A204.1 (cell line): ENCODE measurements at regions not wholly inside any gene's neighbourhood (a gene's known extent, or its start where the extent isn't known, plus 50 kb on each side); places are given as distances from the start of the nearest gene placed in this dataset.
"Not testable (repeated sequence)": the region's sequence is repeated elsewhere in the genome, so short reads cannot be mapped to it uniquely, and the experiment has no call there.

Experiments
- FAIRE-seq: peaks from 2 replicates; lab custom pipeline; 2012; peaks lifted over from hg19 to GRCh38; lab: Jason Lieb, UNC

DNA sequence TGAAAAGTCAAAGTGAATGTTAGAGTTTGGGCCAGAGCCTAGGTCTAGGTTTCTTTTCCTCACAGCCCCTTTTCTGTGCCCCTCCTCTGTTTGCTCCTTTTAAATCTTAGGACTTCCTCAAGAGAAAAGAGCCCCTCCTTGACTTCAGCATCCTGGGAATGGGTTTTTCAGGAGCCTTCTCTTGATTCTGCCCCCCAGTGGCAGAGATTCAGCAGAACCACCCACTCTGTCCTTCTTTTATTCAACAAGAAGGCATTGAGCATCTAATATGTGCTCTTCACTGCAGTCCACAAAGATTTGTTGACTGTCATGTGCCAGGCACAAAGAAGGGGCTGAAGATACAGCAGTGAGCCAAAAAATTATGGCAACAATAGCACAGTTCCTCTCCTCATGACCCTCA is 270.8 kb upstream of the CDH5 start:
- no peak for FAIRE-seq

GRCh38 chr16:66093191-66093590 is 273.3 kb upstream of the CDH5 start:
- FAIRE-seq = no peak

- no peak for FAIRE-seq
Observed at GRCh38 chr16:66091471-66091891, 275.0 kb upstream of the CDH5 start.

GRCh38 chr16:66088681-66089080 is 277.8 kb upstream of the CDH5 start:
- no peak for FAIRE-seq

DNA sequence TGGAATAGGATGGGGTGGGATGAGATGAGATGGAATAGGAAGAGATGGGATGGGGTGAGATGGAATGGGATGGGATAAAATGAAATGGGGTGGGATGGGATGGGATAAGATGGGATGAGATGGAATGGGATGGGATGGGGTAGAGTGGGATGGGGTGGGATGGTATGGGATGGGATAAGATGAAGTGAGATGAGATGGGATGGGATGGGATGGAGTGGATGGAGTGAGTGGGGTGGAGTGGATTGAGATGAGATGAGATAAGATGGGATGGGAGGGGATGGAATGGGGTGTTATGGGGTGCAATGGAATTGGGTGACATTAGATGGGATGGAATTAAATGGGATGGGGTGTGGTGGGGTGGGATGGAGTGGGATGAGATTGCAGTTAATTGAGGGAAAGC is 279.2 kb upstream of the CDH5 start:
- no peak for FAIRE-seq

- no peak for FAIRE-seq
Observed at GRCh38 chr16:66085651-66086050, 280.8 kb upstream of the CDH5 start.

- not testable (repeated sequence) for FAIRE-seq
Observed at GRCh38 chr16:66084731-66085130, 281.8 kb upstream of the CDH5 start.

- FAIRE-seq = no peak
Observed at GRCh38 chr16:66084306-66084705, 282.2 kb upstream of the CDH5 start.

GRCh38 chr16:66083171-66083570 is 283.3 kb upstream of the CDH5 start:
- no peak for FAIRE-seq

GRCh38 chr16:66082424-66082823 is 284.1 kb upstream of the CDH5 start:
- FAIRE-seq = no peak

- no peak for FAIRE-seq
Observed at GRCh38 chr16:66081775-66082366, 284.6 kb upstream of the CDH5 start.

- FAIRE-seq = no peak
Observed at GRCh38 chr16:66079671-66080334, 286.7 kb upstream of the CDH5 start.

GRCh38 chr16:66070140-66070917 is 296.2 kb upstream of the CDH5 start:
- FAIRE-seq = no peak

DNA sequence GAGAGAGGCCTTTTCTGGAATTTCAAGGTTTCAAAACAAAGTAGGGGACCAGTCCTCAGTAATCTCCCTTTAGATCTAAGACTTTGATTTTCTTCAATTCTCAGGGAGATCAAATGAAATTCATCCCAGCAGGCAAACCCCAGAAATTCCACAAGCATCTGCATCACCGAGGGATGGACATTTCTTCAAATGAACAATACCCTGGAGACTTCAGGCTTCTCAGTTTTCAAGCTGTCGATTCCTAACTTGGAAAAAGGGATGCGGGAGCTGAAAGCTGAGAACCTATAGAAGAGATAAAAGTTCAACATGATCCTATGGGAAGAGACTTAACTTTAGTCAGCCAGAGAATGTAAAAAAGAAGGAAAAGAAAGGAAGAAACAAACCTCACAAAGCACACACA is 296.9 kb upstream of the CDH5 start:
- no peak for FAIRE-seq

GRCh38 chr16:66066404-66066803 is 300.1 kb upstream of the CDH5 start:
- no peak for FAIRE-seq

GRCh38 chr16:66065925-66066324 is 300.6 kb upstream of the CDH5 start:
- no peak for FAIRE-seq

DNA sequence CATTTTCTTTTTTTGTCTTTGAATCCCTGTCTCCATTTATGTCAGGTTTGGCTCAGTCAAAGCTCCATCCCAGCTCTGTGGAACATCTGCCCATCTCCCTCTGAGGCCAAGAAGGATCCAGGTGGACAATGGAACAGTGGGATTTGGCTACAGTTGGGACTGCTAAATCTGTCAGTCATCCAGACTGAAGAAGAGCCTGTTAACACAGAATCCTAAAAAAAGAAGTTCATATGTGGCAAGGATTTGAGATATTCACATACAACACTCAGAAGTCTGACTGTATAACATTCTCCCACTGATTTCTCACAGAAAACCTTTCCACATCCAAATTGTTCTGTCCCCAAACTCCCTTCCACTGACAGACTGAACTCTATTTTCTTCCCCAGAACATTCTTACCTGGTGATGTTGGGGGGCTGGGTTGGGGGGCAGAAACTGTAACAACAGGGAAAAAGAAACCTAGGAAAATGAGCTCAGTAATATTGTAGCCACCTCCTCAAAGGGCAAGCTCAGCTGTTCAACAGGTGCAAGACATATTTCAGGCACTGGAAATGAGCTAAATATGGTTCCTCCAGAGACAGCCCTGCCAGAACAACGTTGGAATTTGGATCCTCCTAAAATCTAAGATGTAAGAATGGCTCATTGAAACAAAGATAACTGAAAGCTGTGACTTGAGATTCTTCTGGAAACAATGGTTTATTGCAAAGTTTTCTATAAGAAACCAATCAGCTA is 301.5 kb upstream of the CDH5 start:
- no peak for FAIRE-seq

DNA sequence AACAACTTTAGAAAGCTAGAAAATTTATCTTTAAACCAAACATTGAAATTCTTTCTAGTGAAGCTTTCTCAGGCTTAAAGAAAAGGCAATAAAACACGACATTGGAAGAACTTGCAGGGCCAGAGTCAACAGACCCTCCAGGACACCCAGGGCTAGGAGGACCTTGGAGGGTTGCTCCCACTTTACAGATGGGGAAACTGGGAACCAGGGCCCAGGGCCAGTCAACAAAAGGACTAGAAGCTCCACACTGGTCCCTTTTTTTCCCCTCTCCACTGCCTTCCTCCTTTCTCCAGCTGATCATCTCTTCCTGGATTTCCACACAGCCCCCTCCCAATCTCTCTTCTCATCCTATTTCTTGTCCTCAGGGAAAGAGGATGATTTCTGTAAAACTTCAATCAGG is 307.7 kb upstream of the CDH5 start:
- no peak for FAIRE-seq

DNA sequence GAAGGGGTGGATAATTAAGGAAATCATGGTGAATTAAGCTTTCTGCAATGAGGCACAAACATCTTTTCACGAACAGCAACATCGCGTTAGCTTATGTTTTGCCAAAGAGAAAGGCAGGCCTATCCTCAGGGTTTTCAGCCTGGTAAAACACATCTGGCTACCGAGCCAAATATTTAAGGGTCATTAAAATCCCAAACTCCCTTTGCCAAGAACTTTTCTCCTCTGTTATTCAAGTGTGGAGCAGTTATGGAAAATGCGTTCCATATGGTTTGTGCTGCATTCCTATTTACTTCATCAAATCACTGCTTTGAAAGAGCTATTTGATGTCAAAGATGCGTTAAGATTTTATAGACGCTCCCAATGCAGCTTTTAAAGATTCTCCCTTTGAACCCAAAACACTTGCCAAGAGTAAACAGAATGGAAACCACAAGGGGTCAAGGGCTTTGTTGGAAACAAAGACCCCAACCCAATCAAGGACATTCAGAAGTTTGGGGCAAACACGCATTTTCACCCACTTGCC is 308.3 kb upstream of the CDH5 start:
- no peak for FAIRE-seq

GRCh38 chr16:66057057-66057456 is 309.4 kb upstream of the CDH5 start:
- no peak for FAIRE-seq

GRCh38 chr16:66054095-66054494 is 312.4 kb upstream of the CDH5 start:
- no peak for FAIRE-seq

- FAIRE-seq = no peak
Observed at GRCh38 chr16:66052745-66053144, 313.7 kb upstream of the CDH5 start.

GRCh38 chr16:66050991-66051390 is 315.5 kb upstream of the CDH5 start:
- FAIRE-seq = no peak
